Kasumi-1 (cell line): ENCODE measurements at regions not wholly inside any gene's neighbourhood (a gene's known extent, or its start where the extent isn't known, plus 50 kb on each side); places are given as distances from the start of the nearest gene placed in this dataset.
"Not testable (repeated sequence)": the region's sequence is repeated elsewhere in the genome, so short reads cannot be mapped to it uniquely, and the experiment has no call there.

ENCODE experiments used
- DNase-seq, 2 experiments: peaks; one replicate each; lab custom pipeline; 2025; lab: John Stamatoyannopoulos, UW

DNA sequence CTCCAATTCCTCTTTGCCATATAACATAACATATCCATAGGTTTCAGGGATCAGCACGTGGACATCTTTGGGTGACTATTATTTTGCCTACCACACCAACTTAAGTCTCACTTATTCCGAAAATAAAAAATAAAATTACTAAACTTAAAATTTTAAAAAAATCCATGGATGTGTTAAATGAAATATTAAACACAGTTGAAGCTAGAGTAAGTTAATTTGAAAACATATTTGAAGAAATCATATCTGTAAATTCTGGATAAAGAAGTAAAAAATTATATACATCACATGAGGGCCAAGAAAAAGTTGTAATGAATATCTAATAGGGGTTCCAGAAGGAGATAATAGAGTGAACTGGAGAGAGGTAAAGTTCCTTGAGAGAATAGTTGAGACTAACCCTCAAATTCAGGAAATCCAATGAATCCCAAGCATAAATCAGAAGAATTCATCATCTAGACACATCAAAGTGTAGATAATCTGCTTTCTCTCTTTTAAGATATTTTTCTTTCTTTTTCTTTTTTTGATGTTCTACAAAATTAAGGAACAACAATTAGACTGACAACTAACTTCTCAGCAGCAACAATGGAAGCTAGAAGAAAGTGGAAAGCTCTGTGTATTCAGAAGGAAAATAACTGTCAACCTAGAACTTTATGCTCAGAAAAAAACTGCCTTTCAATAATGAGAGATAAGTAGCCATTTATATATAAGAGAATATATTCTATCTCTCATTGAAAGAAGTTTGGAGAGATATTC, 147.4 kb downstream of the ABHD5 start:
- DNase-seq: peak; percentile 2 to 21

- no peak for DNase-seq
Measured at GRCh38 chr3:43838877-43839276, 148.1 kb downstream of the ABHD5 start.

GRCh38 chr3:43843386-43843785, 152.6 kb downstream of the ABHD5 start:
- no peak for DNase-seq

GRCh38 chr3:43844757-43845156, 154.0 kb downstream of the ABHD5 start:
- DNase-seq: no peak

GRCh38 chr3:43845553-43845952, 154.8 kb downstream of the ABHD5 start:
- DNase-seq: not testable (repeated sequence)

GRCh38 chr3:43852066-43852465, 161.3 kb downstream of the ABHD5 start:
- no peak for DNase-seq

DNA sequence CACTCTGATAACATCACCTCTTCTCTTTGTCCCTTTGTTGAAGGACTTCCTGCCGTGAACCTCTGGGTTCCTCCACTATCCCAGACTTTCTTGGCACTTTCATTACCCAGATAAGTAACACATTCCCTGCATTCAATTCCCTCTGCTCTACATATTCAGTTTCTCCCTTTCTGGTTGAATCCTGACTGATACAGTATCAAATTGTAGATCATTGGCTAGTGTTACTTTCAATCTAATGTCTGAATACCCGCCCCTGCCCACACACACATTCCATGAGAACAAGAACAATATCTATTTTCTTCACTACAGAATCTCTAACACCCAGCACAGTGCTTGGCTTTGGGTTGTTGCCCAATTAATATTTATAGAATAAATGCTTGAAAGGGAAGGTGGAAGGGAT, 163.5 kb downstream of the ABHD5 start:
- DNase-seq: no peak

GRCh38 chr3:43854916-43855315, 164.2 kb downstream of the ABHD5 start:
- DNase-seq: no peak

DNA sequence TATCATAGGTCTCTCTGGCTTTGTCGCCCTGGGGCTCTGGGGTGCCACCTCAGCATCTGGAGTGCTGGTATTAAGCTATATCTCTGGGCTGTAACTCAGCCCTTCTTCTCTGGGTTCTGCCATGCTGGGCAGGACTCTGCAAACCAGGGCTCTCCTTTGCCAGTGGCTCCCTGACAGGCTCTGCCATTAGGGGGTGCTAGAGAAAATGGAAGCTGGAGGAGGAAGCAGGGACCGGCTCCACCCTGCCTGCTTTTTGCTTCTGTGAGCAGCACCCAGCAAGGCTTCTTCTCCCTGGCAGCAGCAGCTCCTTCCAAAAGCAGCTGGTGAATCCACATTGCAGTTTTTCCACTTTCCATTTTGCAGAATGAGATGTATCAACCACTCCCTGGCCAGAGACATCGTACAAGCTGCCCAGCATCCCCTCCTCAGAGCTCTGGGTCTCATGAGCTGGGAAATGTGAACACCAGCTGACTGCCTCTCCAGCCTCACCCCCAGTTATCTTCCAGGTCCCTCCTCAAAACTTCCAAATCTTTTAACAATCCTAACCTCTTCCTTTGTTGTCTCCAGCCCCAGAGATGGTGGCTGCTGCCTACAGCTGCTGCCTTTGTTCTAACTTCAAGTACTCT, 165.0 kb downstream of the ABHD5 start:
- DNase-seq: peak; percentile 51 to 62

DNA sequence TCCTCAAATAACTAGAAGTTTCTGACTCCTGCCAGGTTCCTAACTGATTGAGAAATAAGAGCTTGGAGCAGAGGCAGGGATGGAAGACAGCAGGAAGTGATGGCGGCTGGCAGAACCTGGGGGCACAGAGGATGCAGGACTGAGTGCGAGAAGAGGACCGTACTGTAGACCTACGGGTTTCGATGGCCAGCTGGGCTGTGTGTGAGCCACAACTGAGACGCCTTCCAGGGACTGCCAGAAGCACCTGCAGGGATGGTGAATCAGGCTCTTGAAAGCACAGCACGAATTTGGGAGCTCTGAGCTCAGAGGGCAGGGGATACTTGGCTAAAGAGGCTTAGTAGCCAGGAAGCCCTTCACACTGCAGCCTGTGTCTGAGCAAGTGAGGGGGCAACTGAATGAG, 165.6 kb downstream of the ABHD5 start:
- DNase-seq: no peak

GRCh38 chr3:43856761-43857160, 166.0 kb downstream of the ABHD5 start:
- DNase-seq: no peak

DNA sequence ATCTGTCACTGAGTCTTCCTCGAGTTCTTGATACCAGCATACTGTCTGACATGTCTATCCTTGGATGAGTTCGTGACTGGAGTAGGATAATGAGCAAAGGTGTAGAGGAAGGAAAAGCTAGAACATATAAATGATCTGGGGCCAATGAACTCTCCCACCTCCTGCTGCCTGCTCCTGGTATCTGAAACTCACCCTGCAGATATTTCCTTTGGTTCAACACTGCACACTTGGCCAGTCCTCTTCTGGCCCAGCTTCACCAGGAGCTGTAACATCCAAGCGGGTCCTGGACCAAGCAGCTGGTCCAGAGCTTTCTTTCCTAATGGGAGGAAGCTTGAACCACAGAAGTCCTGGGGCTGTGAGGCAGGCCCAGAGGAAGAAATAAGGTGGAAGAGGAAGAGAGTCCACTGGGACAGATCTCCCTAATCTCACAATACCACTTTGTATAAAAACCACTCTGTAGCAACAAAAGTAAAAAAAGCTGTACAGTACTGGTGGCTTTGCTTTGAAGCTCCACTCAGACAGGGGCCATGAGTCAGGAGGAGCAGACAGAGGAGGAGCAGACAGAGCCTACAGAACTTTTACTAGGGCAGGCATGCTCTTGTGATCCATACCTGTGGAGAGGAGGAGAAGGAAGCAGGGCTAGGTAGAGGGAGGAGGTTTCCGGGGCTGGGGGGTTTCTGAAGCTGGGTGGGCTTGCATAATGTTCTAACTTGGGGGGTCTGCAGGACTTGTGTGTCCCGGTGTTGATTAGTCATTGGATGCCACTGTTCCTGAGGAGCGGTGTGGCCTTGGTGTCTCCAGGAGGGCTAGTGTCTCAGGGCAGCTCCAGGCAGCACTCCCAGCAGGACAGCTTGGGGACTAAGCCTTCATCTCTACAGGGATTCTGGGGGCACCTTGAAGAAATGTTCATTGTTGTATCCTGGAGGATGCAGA, 166.9 kb downstream of the ABHD5 start:
- no peak for DNase-seq

DNA sequence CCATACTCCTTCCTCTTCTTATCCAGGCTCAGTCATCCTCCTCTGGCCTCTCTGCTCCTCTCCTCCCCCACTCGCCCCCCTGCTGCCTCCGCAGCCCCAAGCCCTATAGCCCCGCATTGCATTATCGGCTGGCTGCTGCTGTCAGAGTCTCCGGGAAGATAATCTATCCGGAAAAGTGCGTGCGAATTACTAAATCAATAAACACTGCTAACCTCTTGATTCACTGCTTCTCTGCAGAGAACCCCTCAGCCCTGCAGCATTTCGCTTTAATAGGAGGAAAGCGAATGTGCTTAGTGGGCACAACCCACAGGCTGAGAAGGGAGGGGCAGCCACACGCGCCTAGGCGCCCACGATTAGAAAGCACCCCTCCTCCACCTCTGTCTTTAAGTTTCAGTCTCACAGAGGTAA, 167.6 kb downstream of the ABHD5 start:
- DNase-seq: no peak

DNA sequence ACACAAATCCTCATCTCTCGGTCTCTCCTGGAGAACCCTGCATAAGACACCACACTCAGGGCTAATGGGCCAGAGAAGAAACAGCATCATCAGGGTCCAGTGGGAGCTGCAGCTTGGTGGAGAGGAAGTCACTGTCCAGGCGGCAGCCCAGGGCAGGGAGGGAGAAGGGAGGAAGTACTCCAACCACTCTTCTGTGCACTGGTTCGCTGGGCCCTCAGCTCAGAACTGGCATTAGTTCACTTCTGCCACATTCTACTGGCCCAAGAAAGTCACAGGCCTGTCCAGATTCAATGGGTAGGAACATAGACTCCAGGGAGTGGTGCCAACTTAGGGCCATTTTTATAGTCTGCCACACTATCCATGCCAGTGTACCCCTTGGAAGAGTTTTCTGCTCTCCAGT, 169.0 kb downstream of the ABHD5 start:
- DNase-seq: no peak

GRCh38 chr3:43861635-43862034, 170.9 kb downstream of the ABHD5 start:
- DNase-seq: no peak

- DNase-seq: no peak
Measured at GRCh38 chr3:43862470-43862869, 171.7 kb downstream of the ABHD5 start.

DNA sequence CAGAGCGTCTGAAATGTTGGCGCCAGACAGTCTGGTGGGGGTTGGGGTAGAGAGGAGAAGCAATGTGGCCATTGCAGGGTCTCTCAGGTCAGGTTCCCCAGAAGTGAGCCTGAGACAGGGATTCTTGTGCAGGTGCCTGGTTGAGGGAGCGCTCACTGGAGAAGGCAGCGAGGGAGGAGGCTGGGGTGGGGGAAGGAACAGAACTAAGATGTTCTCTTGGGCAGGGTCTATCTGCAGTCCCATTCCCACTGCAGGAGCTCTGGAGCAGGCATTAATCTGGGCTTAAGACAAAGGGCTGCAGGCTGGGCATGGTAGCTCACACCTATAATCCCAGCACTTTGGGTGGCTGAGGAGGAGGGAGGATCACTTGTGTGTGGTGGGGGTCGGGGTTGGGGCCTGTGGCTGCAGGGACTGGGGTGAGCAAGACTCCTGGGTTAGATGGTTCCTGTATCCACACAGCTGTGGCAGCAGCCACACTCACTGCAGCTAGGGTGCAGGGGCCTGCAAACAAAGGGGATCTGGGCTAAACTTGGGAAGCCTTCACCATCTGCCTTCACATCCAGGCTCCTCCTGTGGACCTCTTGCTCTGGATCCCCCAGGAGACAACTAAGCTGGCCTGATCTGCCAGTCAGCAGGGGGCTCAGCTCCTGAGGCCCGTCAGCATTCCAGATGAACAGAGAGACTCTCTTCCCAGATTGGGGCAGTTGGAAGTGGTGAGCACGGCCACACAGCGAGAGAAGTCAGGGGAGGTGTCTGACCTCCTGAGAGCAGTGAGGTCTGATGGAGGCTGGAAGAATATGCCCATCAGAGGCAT, 172.5 kb downstream of the ABHD5 start:
- no peak for DNase-seq

DNA sequence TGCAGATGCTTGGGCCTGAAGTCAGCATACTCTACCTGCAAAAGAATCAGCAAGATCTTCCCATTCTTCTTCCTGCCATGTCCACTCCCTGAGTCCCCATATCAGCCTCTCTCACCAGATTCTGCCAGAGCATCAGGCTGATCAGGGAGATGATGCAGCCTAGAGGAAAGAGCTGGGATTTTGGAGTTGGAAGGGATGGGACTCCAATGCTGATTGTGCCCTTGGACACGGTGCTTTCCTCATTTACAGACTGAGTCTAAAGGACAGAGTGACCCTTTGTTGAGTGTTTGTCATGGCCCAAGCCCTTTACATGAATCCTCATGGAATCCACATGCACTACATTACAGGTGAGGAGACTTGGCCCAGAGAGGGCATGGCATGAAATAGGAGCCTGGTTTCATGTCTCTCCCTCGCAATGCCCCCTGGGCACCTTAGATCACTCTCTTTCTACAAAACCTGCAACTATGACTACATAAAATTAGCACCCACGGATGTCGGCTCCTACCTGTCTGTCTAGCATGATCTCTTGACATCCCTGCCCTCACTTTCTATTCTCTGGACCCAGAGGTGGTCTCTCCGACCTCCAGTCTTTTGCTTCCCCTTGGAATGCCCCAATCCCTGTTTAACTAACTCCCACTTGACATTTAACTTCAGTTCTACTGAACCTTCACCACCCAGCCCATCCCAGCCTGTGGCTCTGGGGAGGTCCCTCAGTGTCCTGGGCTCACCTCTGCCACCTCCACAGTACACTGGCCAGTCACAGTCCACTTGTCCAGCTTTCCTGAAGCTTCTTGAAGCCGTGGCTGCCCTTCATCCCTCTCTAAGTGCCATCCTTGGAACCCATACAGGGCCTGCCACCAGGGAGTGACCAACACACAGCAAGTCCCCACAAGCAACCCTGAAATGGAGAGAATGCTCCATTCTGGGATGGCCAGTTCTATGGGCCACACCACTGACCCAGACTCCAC, 173.5 kb downstream of the ABHD5 start:
- DNase-seq: no peak

GRCh38 chr3:43865351-43865750, 174.6 kb downstream of the ABHD5 start:
- no peak for DNase-seq

GRCh38 chr3:43865887-43866528, 175.3 kb downstream of the ABHD5 start:
- no peak for DNase-seq
